ENCODE measurements at regions not wholly inside any gene's neighbourhood (a gene's known extent, or its start where the extent isn't known, plus 50 kb on each side); places are given as distances from the start of the nearest gene placed in this dataset.

DNA sequence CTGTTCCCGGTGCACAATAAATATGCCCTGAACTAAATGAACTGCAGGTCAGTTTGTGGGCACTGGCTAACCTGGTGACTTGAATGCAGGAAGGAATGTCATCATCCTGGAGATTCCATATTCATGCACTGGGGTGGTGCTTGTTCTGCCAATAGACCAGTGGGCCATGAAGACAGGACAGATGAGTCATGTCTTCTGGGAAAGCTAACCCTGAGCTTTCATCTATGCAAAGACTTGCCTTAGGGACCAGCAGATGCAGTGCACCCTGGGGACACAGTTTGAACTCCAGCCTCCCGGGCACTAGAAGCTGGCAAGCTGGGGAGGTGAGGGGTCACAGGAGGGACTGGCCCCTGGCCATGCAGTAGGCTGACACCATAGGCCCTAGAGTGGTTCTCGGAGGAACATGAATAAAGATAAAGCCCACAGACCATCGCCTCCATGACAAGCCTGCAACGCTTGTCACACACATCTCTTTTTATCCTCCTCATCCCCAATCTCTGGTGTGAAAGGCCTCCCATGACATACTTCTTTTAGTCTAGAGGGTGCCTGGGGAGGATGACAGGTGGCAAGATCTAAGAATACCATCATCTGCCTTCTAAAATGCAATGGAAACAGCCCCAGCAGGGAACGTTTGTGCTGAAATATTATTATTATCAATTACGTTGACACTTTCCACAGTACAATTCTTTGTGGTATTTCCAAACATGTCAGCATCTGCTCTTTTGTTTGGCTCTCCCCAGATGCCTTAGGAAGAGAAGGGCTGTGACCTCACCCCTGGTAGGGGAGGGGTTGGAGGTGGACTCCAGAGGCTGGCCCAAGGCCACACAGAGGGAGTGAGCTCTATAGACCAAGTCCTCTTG, 267.4 kb upstream of the RAB6C start:
- TF ChIP-seq POLR2A (IDR thresholded peaks at IDR 0.05), result no peak
- TF ChIP-seq, protein P1, sequence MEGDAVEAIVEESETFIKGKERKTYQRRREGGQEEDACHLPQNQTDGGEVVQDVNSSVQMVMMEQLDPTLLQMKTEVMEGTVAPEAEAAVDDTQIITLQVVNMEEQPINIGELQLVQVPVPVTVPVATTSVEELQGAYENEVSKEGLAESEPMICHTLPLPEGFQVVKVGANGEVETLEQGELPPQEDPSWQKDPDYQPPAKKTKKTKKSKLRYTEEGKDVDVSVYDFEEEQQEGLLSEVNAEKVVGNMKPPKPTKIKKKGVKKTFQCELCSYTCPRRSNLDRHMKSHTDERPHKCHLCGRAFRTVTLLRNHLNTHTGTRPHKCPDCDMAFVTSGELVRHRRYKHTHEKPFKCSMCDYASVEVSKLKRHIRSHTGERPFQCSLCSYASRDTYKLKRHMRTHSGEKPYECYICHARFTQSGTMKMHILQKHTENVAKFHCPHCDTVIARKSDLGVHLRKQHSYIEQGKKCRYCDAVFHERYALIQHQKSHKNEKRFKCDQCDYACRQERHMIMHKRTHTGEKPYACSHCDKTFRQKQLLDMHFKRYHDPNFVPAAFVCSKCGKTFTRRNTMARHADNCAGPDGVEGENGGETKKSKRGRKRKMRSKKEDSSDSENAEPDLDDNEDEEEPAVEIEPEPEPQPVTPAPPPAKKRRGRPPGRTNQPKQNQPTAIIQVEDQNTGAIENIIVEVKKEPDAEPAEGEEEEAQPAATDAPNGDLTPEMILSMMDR (IDR thresholded peaks at IDR 0.05), result no peak
- H3K27ac ChIP-seq, result no peak overlapping the region
- 68 to 71% methylated on average over 4 to 7 of the region's 7 CpGs for WGBS, 2 donors
- H3K36me3 ChIP-seq (replicated peaks in 1 of 2; ENCODE audit: insufficient read depth in 1 of 2, low read depth in 2 of 2), result no peaks in the 10 kb centered on the region
- ATAC-seq, result no peak
- H3K9me3 ChIP-seq, result no peaks in the 10 kb centered on the region
- intact Hi-C loops (cut with DNase I), result no loop called here
- no peak for DNase-seq
- H3K4me1 ChIP-seq, result no peaks in the 10 kb centered on the region
- H3K4me3 ChIP-seq, result no peak overlapping the region
- no peaks in the 10 kb centered on the region for H3K27me3 ChIP-seq

DNA sequence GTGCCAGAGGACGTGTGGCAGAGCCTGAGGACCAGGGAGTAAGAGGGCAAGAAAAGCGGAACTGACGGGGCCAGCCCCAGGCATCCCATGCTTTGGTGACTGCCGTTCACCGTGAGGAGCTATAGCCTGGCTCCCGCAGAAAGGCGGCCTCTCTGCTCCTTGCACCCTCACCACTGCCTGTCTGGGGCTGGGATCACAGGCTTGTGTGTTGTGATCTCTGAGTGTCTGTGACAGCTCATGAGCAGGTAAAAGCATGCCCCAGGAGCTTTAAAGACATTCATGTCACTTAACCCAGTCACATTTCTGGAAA, 266.8 kb upstream of the RAB6C start:
- no peaks in the 10 kb centered on the region for H3K27me3 ChIP-seq
- H3K9me3 ChIP-seq, result no peaks in the 10 kb centered on the region
- TF ChIP-seq, protein P1 (IDR thresholded peaks at IDR 0.05), result no peak
- TF ChIP-seq POLR2A (IDR thresholded peaks at IDR 0.05), result no peak
- intact Hi-C loops (cut with DNase I), result no loop called here
- H3K4me3 ChIP-seq, result no peak overlapping the region
- no peak overlapping the region for H3K27ac ChIP-seq
- ATAC-seq (no peak), DNase-seq (no peak)
- H3K4me1 ChIP-seq, result no peaks in the 10 kb centered on the region
- 78 to 79% methylated on average over 6 to 7 of the region's 7 CpGs for WGBS, 2 donors
- no peaks in the 10 kb centered on the region for H3K36me3 ChIP-seq (replicated peaks in 1 of 2; ENCODE audit: insufficient read depth in 1 of 2, low read depth in 2 of 2)

DNA sequence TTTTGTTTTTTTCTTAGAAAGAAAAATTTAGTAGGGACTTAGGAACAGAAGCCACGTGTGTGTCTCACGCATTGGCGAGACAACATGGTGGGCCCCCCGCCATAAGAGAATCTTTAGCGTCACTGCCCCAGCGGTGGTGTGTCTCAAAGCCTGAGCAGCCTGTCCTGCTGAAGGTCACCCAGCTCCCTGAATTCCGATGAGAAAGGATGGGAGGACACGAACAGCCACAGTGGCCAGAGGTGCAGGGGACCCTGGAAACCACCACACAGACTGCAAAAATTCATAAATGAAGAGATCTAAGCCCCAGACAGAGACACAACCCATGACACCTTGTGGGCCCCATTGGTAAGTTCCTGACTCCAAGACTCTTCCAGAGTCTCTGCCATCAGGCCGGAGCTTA, 266.1 kb upstream of the RAB6C start:
- H3K4me1 ChIP-seq, result no peaks in the 10 kb centered on the region
- no peak overlapping the region for H3K27ac ChIP-seq
- 82 to 86% methylated on average over 9 of the region's 9 CpGs for WGBS, 2 donors
- intact Hi-C loops (cut with DNase I), result no loop called here
- H3K9me3 ChIP-seq, result no peaks in the 10 kb centered on the region
- no peaks in the 10 kb centered on the region for H3K27me3 ChIP-seq
- TF ChIP-seq POLR2A (IDR thresholded peaks at IDR 0.05), result no peak
- TF ChIP-seq, protein P1 (IDR thresholded peaks at IDR 0.05), result no peak
- H3K4me3 ChIP-seq, result no peak overlapping the region
- DNase-seq (no peak), ATAC-seq (no peak)
- no peaks in the 10 kb centered on the region for H3K36me3 ChIP-seq (replicated peaks in 1 of 2; ENCODE audit: insufficient read depth in 1 of 2, low read depth in 2 of 2)

DNA sequence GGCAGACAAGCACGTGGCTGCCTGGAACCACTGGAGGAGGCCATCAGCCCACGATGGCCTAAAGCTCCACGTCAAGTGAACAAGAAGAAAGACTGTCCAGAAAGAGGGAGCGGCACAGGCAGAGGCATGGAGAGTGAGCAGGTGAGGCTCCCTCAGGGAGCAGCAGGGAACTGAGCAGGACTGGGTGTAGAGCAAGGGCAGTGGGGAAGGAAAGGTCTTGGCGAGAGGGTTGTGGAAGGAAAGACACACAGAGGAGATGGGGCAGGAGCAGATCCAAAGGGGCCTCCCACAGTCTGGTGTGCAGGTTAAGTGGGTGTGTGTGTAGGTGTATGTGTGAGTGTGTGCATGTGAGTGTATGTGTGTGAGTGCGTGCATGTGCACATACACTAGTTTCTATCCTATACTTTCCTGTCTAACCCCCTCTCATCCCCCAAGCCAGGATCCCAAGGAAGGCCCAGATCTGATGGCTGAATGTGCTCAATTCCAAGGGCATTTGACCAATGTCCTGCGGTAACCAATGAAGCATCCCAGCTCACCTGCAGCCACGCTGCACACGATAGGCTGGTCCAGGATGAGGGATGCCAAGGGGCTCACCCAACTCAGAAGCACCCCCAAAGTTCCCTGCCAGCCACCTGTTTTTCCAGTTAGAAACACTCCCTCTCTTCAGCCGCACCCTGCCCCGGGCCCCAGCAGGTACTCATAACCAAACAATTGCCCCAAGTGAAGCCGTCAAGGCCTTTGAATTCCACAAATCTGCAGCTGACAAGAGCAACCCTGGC, 262.5 kb upstream of the RAB6C start:
- Histone ChIP-seq H3K9me3 (no peaks in the 10 kb centered on the region), H3K4me3 (no peak overlapping the region), H3K27ac (no peak overlapping the region), H3K36me3 (replicated peaks in 1 of 2; ENCODE audit: insufficient read depth in 1 of 2, low read depth in 2 of 2) (no peaks in the 10 kb centered on the region), H3K4me1 (no peaks in the 10 kb centered on the region), H3K27me3 (no peaks in the 10 kb centered on the region)
- DNase-seq (no peak), ATAC-seq (no peak)
- WGBS, 2 donors, result 78% methylated on average over 12 of the region's 12 CpGs
- TF ChIP-seq POLR2A (IDR thresholded peaks at IDR 0.05), result no peak
- TF ChIP-seq, protein P1 (IDR thresholded peaks at IDR 0.05), result no peak
- intact Hi-C loops (cut with DNase I), result no loop called here
